Prostate gland (tissue), 2 donors: ENCODE measurements at regions not wholly inside any gene's neighbourhood (a gene's known extent, or its start where the extent isn't known, plus 50 kb on each side); places are given as distances from the start of the nearest gene placed in this dataset.
A peak's percentile ranks its signal among the peaks of the same experiment; 100 is the strongest.

Experiments used
- POLR2A ChIP-seq: fragments of 450-650 bp; IDR thresholded peaks from one replicate; pipeline ENCODE4 v1.6.1; 2016; ENCODE audit warnings: antibody characterized with exemption, mild to moderate bottlenecking
- POLR2AphosphoS5 ChIP-seq: sonication (generic); formaldehyde crosslinking; IDR thresholded peaks from one replicate; pipeline ENCODE4 v1.6.1; 2017; ENCODE audit warnings: antibody characterized with exemption
- TF ChIP-seq, protein P1 (sequence below), 4 experiments: fragments of 200-600 bp in 2 of 4; fragments of 450-650 bp in 2 of 4; sonication (generic) in 2 of 4; IDR thresholded peaks; 1 replicate in 3 of 4; 2 replicates in 1 of 4; pipeline ENCODE4 v1.5.1; 2016 to 2019; ENCODE audit warnings: antibody characterized with exemption in 4 of 4, mild to moderate bottlenecking in 2 of 4, moderate library complexity in 2 of 4

DNA sequence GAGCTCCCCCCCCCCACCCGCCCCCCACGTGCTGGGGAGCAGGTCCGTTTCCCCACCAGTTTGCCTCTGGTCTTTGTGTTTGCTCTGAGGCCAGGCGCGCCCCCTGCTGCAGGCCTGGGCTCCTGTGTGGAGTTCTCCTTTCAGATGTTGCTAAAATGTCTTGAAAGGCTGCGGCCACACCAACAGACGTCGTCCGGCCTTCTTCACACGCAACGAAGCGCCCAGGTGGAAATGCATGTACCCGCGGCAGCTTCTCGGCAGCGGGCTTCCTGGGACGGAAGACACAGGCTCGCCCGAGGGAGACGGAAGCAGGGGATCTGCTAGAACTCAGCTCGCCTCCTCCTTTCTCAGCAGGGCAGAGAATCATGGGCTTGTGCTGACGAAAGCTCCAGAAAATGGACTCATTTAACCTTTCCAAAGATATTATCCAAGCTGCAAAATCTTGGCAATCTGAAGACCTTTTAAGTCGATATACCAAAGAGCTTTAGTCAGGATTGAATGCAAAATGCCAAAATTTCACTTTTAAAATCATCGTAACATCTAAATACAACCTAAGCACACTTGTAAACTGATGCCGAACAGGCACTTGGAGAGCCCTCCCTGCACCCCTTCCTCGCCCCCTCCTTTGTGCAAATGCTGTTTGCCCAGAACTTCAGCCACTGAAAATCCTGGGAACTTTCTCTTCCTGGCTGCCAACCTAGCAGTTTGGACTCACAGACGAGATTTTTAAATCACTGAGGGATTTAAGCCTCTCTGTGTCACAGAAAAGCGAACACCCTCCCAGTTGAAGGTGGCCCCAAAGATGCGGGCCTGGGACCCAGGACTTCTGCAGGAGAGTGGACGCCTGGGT lies 125.5 kb upstream of the ZNF516 start:
- no peak for TF ChIP-seq POLR2A
- TF ChIP-seq, protein P1, sequence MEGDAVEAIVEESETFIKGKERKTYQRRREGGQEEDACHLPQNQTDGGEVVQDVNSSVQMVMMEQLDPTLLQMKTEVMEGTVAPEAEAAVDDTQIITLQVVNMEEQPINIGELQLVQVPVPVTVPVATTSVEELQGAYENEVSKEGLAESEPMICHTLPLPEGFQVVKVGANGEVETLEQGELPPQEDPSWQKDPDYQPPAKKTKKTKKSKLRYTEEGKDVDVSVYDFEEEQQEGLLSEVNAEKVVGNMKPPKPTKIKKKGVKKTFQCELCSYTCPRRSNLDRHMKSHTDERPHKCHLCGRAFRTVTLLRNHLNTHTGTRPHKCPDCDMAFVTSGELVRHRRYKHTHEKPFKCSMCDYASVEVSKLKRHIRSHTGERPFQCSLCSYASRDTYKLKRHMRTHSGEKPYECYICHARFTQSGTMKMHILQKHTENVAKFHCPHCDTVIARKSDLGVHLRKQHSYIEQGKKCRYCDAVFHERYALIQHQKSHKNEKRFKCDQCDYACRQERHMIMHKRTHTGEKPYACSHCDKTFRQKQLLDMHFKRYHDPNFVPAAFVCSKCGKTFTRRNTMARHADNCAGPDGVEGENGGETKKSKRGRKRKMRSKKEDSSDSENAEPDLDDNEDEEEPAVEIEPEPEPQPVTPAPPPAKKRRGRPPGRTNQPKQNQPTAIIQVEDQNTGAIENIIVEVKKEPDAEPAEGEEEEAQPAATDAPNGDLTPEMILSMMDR (IDR thresholded peaks at IDR 0.05) = peak; percentile 21 to 57 (median 48)
- no peak for TF ChIP-seq POLR2AphosphoS5
